ENCODE measurements at regions not wholly inside any gene's neighbourhood (a gene's known extent, or its start where the extent isn't known, plus 50 kb on each side); places are given as distances from the start of the nearest gene placed in this dataset.

DNA sequence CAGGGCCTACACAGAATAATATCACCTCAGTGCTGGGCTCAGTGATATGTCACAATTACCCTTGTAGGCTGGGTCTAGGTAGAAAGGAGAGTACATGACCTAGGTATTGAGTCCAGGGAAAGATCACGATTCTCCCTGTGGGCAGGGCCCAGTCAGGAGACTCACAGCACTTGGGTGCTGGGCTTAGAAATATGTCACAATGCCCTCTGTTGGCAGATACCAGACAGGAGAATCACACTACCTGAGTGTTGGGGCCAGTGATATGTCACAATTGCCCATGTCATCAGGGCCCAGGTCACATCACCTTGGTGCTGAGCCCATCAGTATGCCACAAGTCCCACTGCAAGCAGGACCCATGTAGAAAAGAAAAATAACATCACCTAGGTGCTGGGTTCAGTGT, 2105.5 kb downstream of the TP53TG3F start (continued):
- TF ChIP-seq ZNF780A (CRISPR knock-in tag; IDR thresholded peaks at IDR 0.05) (no peak), ZNF165 (CRISPR knock-in tag; IDR thresholded peaks at IDR 0.05; ENCODE audit: borderline replicate concordance) (no peak), CBFB (CRISPR knock-in tag; IDR thresholded peaks at IDR 0.05) (no peak)

DNA sequence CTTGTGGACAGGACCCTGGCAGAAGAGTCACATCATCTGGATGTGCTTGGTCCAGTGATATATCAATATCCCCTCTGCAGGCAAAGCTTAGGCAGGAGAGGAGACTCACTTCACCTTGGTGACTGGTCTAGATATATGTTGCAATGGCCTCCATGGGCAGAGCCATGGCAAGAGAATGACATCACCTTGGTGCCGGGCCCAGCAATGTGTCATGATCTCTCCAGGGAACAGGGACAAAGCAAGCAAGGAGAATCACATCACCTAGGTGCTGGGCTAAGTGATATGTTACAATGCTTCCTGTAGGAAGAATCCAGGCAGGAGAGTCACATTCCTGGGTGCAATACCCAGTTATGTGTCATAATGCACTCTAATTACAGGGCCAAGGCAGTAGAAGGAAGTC, 2106.2 kb downstream of the TP53TG3F start:
- FAIRE-seq (no peak), ATAC-seq (no peak), DNase-seq (ENCODE audit: extremely low read depth in 1 of 4, low spot score in 3 of 4) (peak in 1 of 4 experiments; percentile 1)
- Histone ChIP-seq H3K79me2 (ENCODE audit: control insufficient read depth, insufficient read depth, low read length) (no peaks in the 10 kb centered on the region), H3K9ac (ENCODE audit: insufficient read depth in 1 of 2, low read depth in 2 of 2, low read length in 2 of 2) (no peak overlapping the region), H2AFZ (ENCODE audit: low read depth, low read length) (no peak overlapping the region), H3K4me1 (replicated peaks in 1 of 2; ENCODE audit: control insufficient read depth in 2 of 2, insufficient read depth in 2 of 2, low read length in 2 of 2) (no peaks in the 10 kb centered on the region), H3K36me3 (ENCODE audit: control insufficient read depth, insufficient read depth, low read length) (no peaks in the 10 kb centered on the region), H3K27me3 (ENCODE audit: control insufficient read depth in 2 of 2, insufficient read depth in 2 of 2, low read length in 2 of 2) (no peaks in the 10 kb centered on the region), H3K9me3 (replicated peaks; ENCODE audit: control insufficient read depth, insufficient read depth, low read depth, low read length) (no peaks in the 10 kb centered on the region), H3K4me3 (no peak overlapping the region), H3K27ac (ENCODE audit: extremely low read depth, low read depth, low read length) (no peak overlapping the region), H3K9me1 (ENCODE audit: control insufficient read depth, insufficient read depth, low read length) (no peaks in the 10 kb centered on the region), H3K4me2 (ENCODE audit: insufficient read depth, low read length) (no peak overlapping the region), H4K20me1 (replicated peaks; ENCODE audit: control insufficient read depth, insufficient read depth, low read length) (no peaks in the 10 kb centered on the region)
- ChIA-PET CTCF (ENCODE audit: low intra/inter-chr PET ratio) (no interaction called here), POLR2A (no interaction called here)
- intact Hi-C loops (cut with micrococcal nuclease) (no loop called here), in situ Hi-C loops (cut with MboI) (no loop called here)
- TF ChIP-seq ZNF431 (CRISPR knock-in tag; IDR thresholded peaks at IDR 0.05) (no peak), IRF2 (CRISPR knock-in tag; IDR thresholded peaks at IDR 0.05) (no peak), ZNF75A (CRISPR knock-in tag; IDR thresholded peaks at IDR 0.05) (no peak), HDAC3 (IDR thresholded peaks at IDR 0.05; ENCODE audit: borderline replicate concordance, partially characterized antibody) (no peak), KLF10 (CRISPR knock-in tag; IDR thresholded peaks at IDR 0.05) (no peak), GTF2F1 (IDR thresholded peaks at IDR 0.05; ENCODE audit: low read depth, low read length) (no peak), ZNF274 (IDR thresholded peaks at IDR 0.05; ENCODE audit: borderline replicate concordance, low read depth, low read length) (no peak), ZNF717 (CRISPR knock-in tag; IDR thresholded peaks at IDR 0.05) (no peak)
- TF ChIP-seq, protein P1, sequence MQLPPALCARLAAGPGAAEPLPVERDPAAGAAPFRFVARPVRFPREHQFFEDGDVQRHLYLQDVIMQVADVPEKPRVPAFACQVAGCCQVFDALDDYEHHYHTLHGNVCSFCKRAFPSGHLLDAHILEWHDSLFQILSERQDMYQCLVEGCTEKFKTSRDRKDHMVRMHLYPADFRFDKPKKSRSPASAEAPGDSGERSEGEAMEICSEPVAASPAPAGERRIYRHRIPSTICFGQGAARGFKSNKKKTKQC (CRISPR knock-in tag; IDR thresholded peaks at IDR 0.05) = no peak
- TF ChIP-seq, protein P2, sequence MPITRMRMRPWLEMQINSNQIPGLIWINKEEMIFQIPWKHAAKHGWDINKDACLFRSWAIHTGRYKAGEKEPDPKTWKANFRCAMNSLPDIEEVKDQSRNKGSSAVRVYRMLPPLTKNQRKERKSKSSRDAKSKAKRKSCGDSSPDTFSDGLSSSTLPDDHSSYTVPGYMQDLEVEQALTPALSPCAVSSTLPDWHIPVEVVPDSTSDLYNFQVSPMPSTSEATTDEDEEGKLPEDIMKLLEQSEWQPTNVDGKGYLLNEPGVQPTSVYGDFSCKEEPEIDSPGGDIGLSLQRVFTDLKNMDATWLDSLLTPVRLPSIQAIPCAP (CRISPR knock-in tag; IDR thresholded peaks at IDR 0.05; ENCODE audit: borderline replicate concordance) = no peak
- WGBS (ENCODE audit: insufficient coverage, low coverage, missing lambda C conversion rate) = 0% methylated on average over 1 of the region's 1 CpG
- no TSS peak for BruUV-seq (replicated peaks)

All from K562 (cell line).